ENCODE measurements at regions not wholly inside any gene's neighbourhood (a gene's known extent, or its start where the extent isn't known, plus 50 kb on each side); places are given as distances from the start of the nearest gene placed in this dataset.

DNA sequence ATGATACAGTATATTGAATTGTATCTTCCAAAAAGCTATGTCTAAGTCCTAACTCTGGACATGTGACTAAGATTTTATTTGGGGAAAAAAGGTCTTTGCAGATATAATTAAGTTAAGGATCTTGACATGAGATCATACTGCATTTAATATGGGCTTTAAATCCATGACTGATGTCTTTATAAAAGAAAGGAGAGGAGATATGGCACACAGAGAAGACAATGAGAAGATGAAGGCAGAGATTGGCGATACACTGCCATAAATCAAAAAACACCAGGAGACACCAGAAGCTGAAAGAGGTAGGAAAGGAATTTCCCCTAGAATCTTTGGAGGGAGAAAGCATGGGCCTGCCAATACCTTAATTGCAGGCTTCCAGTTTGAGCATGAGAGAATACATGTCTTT is 1450.2 kb downstream of the HACE1 start:
- TF ChIP-seq, protein P1, sequence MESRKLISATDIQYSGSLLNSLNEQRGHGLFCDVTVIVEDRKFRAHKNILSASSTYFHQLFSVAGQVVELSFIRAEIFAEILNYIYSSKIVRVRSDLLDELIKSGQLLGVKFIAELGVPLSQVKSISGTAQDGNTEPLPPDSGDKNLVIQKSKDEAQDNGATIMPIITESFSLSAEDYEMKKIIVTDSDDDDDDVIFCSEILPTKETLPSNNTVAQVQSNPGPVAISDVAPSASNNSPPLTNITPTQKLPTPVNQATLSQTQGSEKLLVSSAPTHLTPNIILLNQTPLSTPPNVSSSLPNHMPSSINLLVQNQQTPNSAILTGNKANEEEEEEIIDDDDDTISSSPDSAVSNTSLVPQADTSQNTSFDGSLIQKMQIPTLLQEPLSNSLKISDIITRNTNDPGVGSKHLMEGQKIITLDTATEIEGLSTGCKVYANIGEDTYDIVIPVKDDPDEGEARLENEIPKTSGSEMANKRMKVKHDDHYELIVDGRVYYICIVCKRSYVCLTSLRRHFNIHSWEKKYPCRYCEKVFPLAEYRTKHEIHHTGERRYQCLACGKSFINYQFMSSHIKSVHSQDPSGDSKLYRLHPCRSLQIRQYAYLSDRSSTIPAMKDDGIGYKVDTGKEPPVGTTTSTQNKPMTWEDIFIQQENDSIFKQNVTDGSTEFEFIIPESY (IDR thresholded peaks at IDR 0.05) = no peak
- TF ChIP-seq CTCF (IDR thresholded peaks at IDR 0.05; ENCODE audit: low read depth, low read length, missing input control) (no peak), RXRA (IDR thresholded peaks at IDR 0.05) (no peak), TAF1 (conservative IDR thresholded peaks at IDR 0.05) (no peak)

All from liver (tissue), 3 donors.